ENCODE measurements at regions not wholly inside any gene's neighbourhood (a gene's known extent, or its start where the extent isn't known, plus 50 kb on each side); places are given as distances from the start of the nearest gene placed in this dataset.

DNA sequence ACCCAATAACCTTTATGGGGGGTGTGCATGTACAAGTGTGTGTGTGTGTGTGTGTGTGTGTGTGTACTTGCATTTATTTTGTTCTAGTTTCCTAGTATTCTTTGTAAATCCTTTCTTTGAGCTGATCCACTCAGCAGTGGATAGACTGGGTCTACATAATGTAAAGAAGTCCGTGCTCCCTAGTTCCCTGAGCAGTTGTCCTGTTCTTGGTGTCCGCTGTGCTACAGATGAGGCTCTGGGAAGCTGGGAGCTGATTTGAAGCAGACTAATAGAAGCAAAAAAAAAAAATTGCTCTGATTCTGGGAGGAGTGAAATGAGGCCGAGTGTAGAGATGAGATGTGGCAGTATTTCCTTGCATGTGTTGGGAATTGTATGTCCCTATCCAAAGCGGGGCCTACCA, 150.4 kb upstream of the WSCD2 start:
- no peak for DNase-seq (ENCODE audit: low spot score)
- H3K4me1 ChIP-seq, result no peaks in the 10 kb centered on the region
- H3K4me3 ChIP-seq, result no peak overlapping the region
- TF ChIP-seq, protein P1, sequence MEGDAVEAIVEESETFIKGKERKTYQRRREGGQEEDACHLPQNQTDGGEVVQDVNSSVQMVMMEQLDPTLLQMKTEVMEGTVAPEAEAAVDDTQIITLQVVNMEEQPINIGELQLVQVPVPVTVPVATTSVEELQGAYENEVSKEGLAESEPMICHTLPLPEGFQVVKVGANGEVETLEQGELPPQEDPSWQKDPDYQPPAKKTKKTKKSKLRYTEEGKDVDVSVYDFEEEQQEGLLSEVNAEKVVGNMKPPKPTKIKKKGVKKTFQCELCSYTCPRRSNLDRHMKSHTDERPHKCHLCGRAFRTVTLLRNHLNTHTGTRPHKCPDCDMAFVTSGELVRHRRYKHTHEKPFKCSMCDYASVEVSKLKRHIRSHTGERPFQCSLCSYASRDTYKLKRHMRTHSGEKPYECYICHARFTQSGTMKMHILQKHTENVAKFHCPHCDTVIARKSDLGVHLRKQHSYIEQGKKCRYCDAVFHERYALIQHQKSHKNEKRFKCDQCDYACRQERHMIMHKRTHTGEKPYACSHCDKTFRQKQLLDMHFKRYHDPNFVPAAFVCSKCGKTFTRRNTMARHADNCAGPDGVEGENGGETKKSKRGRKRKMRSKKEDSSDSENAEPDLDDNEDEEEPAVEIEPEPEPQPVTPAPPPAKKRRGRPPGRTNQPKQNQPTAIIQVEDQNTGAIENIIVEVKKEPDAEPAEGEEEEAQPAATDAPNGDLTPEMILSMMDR (IDR thresholded peaks at IDR 0.05), result no peak
- H3K9me3 ChIP-seq, result peaks cover 0 to 10% of the 10 kb centered on the region in 2 donors
- H3K27ac ChIP-seq, result no peak overlapping the region
- no peaks in the 10 kb centered on the region for H3K27me3 ChIP-seq
- no peaks in the 10 kb centered on the region for H3K36me3 ChIP-seq

DNA sequence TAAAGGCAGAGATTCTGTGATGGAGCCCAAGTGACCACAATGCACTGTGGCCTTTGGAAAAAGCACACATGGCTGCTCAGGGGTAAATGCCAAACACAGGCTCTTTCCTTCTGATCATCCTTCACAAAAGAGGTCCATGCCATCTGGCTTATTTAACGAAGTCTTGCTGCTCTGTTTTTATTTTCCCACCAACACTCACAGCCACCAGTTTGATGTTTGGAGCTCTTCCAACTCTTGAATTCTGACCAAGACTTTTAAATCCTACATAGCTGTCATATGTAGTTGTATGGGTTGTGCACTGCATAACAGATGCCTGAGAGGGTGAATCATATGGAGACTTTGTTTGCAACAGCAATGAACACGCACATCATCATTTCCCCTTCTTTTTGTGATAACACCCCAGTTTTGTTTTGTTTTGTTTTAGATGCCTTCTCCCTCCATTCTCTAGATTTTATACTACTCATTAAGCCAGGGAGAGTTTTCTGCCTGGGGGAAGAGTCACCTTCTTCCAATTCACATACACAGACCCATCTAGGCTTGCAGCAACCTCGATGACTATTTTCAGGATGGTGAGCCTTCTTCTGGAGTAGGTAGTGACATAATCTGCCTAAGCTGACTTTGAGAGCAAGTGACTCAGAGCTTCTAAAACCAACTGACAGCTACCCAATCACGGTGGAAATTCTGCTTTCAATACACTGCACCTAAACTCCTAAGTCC, 145.2 kb upstream of the WSCD2 start:
- TF ChIP-seq, protein P1 (IDR thresholded peaks at IDR 0.05), result no peak
- Histone ChIP-seq H3K27me3 (no peaks in the 10 kb centered on the region), H3K4me1 (no peaks in the 10 kb centered on the region), H3K4me3 (no peak overlapping the region), H3K9me3 (no peaks in the 10 kb centered on the region), H3K36me3 (no peaks in the 10 kb centered on the region), H3K27ac (no peak overlapping the region)
- DNase-seq (ENCODE audit: low spot score), result no peak

DNA sequence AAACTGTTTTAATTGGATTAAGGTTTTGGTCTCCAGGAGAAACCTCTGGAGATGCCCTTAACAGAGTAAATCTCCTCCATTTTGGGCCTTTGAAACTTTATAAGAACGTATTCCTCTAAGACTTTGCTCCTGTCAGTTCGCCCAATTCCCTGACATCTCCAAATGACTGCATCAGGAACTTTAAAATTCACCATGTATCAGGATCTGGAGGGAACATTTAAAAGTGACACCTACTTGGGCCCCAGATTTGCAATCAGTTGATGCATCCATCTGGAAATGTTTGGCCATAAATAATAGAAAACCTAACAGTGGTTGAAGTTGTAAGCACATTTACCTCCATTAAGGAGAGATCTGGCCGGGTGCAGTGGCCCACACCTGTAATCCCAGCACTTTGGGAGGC, 144.1 kb upstream of the WSCD2 start:
- Histone ChIP-seq H3K4me1 (no peaks in the 10 kb centered on the region), H3K9me3 (no peaks in the 10 kb centered on the region), H3K36me3 (no peaks in the 10 kb centered on the region), H3K4me3 (no peak overlapping the region), H3K27ac (no peak overlapping the region), H3K27me3 (no peaks in the 10 kb centered on the region)
- DNase-seq (ENCODE audit: low spot score), result no peak
- TF ChIP-seq, protein P1 (IDR thresholded peaks at IDR 0.05), result no peak

DNA sequence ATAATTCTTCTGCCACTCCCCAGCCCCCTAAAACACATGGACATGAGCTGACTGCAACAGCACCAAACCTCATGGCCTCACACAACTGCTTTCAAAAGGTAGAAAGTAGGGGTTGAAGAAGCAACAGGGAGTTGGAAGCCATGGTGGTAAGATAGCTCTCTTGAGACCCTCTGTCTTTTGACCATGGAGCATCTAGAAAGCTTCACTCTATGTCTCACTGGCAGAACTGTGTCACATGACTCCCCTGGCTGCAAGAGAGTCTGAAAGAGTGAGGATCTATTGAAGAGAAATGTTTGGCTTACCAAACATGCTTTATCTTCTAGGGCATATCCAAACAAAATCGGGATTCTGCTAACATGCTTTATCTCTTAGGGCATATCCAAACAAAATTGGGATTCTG, 142.9 kb upstream of the WSCD2 start:
- no peaks in the 10 kb centered on the region for H3K9me3 ChIP-seq
- DNase-seq (ENCODE audit: low spot score), result no peak
- TF ChIP-seq, protein P1 (IDR thresholded peaks at IDR 0.05), result no peak

DNA sequence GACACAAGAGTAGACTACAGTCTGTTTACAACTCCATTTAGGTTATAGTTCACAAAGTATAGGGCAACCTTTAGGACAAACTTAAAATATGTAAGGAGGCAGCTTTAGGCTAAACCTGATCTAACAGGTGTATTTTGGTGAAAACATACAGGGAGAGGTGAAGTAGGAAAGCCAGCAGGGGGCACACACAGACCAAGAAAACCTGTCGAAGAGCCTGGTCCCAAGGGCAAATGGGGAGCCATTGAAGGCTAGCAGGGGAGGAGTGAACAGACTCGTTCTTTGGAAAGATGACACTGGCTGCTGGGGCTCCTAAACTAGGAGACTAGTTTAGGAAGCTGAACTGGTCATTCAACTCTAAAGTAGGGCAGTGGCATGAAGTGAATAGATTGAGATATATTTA, 138.8 kb upstream of the WSCD2 start:
- no peak for DNase-seq (ENCODE audit: low spot score)
- Histone ChIP-seq H3K4me1 (no peaks in the 10 kb centered on the region), H3K4me3 (no peak overlapping the region), H3K36me3 (no peaks in the 10 kb centered on the region), H3K27me3 (no peaks in the 10 kb centered on the region), H3K9me3 (no peaks in the 10 kb centered on the region), H3K27ac (no peak overlapping the region)
- TF ChIP-seq, protein P1 (IDR thresholded peaks at IDR 0.05), result peak in 1 of 2 donors; percentile 49

More for the DNA sequence above, 142.9 kb upstream of the WSCD2 start:
- H3K27me3 ChIP-seq, result no peaks in the 10 kb centered on the region
- H3K27ac ChIP-seq, result no peak overlapping the region
- H3K4me3 ChIP-seq, result no peak overlapping the region
- H3K36me3 ChIP-seq, result no peaks in the 10 kb centered on the region
- H3K4me1 ChIP-seq, result no peaks in the 10 kb centered on the region

DNA sequence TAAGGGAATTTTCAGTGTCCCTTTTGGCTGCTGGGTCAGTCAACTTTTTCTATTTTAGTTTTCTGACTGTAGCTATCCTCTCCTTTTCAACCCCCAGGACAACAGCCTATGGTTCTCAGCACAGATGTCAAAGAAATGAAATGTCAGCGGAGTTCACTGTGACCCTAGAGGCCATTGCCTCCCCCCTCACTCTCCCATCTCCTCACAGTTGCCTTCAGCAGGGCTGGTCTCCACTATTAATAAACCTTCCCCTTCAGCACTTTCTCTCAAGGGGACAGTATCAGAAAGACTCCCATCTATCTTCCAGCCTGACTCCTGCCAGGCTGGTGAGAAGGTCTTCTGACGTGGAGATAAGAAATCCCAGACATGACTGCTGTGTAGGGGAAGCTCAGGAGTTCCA, 137.1 kb upstream of the WSCD2 start:
- TF ChIP-seq, protein P1 (IDR thresholded peaks at IDR 0.05), result no peak
- Histone ChIP-seq H3K4me3 (no peak overlapping the region), H3K9me3 (no peaks in the 10 kb centered on the region), H3K36me3 (no peaks in the 10 kb centered on the region), H3K27ac (no peak overlapping the region), H3K27me3 (no peaks in the 10 kb centered on the region), H3K4me1 (no peaks in the 10 kb centered on the region)
- DNase-seq (ENCODE audit: low spot score), result no peak

Measured in right atrium auricular region (tissue), 2 donors.